SK-N-MC (cell line): ENCODE measurements at regions not wholly inside any gene's neighbourhood (a gene's known extent, or its start where the extent isn't known, plus 50 kb on each side); places are given as distances from the start of the nearest gene placed in this dataset.
"Not testable (repeated sequence)": the region's sequence is repeated elsewhere in the genome, so short reads cannot be mapped to it uniquely, and the experiment has no call there.

Experiments
- DNase-seq: peaks from one replicate; pipeline ENCODE4 v3.0.0-alpha.2; 2011; ENCODE audit warnings: low read depth, low spot score
- H3K27ac ChIP-seq: fragments of 200-600 bp; sonication (generic); 2 replicates; pipeline ENCODE4 v1.5.1; 2016; ENCODE audit warnings: mixed run types
- H3K36me3 ChIP-seq: fragments of 200-600 bp; sonication (generic); 2 replicates; pipeline ENCODE4 v1.6.1; 2017; ENCODE audit warnings: antibody characterized with exemption, low read length, mixed read lengths; ENCODE audit not compliant: insufficient read depth
- H3K4me3 ChIP-seq: fragments of 200-600 bp; sonication (generic); 2 replicates; pipeline ENCODE4 v1.5.1; 2016
- H3K9ac ChIP-seq: fragments of 200-600 bp; sonication (generic); 2 replicates; pipeline ENCODE4 v1.8.0; 2017; ENCODE audit warnings: mixed run types, mixed read lengths; ENCODE audit not compliant: insufficient read length
- H3K9me3 ChIP-seq: fragments of 200-600 bp; sonication (generic); 2 replicates; pipeline ENCODE4 v1.6.1; 2017; ENCODE audit warnings: low read depth, mild to moderate bottlenecking, antibody characterized with exemption, low read length, moderate library complexity, mixed read lengths
- EZH2 ChIP-seq: fragments of 200-600 bp; sonication (generic); IDR thresholded peaks from one replicate; pipeline ENCODE4 v1.6.1; 2017; ENCODE audit warnings: antibody characterized with exemption
- FOXP2 ChIP-seq: optimal IDR thresholded peaks from 2 replicates; pipeline ENCODE3; 2011; ENCODE audit warnings: mild to moderate bottlenecking, moderate library complexity; ENCODE audit not compliant: insufficient read depth; ENCODE audit errors: extremely low read length, control extremely low read depth
- POLR2AphosphoS5 ChIP-seq: IDR thresholded peaks from 2 replicates; pipeline ENCODE4 v1.6.1; 2012; ENCODE audit warnings: mild to moderate bottlenecking, low read depth, low read length, borderline replicate concordance

DNA sequence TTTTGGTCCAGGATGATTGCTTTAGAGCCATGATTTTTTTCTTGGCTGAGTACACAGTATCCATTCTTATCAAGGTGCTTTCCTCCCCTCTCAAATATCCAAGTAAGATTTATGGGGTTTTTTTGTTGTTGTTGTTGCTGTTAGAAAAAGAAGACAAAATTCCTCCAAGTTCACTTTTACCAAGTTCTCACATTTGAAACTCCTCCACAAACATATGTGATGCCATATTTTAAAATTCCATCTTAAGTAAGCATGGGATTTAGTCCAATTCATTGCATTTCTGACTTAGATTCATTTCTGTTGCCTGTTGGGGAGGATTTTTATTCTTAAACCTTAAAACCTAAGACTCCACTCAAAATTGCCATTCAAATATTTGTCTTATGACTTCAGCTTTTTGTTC is 128.6 kb upstream of the SPATA12 start:
- no peak for DNase-seq
- Histone ChIP-seq H3K9ac (no peak overlapping the region), H3K9me3 (no peaks in the 10 kb centered on the region), H3K27ac (no peak overlapping the region), H3K36me3 (no peaks in the 10 kb centered on the region), H3K4me3 (no peak overlapping the region)
- TF ChIP-seq FOXP2: no peak
- TF ChIP-seq POLR2AphosphoS5: no peak
- TF ChIP-seq EZH2: no peak

DNA sequence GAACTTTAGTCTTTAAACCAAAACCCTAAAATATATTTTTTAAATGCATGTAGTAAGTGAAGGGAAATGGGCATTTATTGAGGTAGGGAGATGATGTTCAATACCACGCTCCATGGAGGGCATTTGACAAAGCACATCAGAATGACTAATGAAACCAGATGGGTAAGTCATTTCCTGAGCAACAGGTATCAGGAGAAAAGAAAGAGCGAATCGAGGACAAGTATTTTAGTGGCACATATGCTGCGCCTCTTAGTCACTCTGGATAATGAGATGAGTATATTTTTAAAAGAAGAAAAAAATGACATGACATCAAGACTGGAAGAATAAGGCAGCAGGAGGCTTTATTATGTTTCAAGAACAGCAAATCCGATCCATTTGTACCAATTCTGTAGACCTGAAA is 129.0 kb upstream of the ARHGEF3 start:
- Histone ChIP-seq H3K9me3 (no peaks in the 10 kb centered on the region), H3K36me3 (no peaks in the 10 kb centered on the region), H3K27ac (no peak overlapping the region), H3K9ac (no peak overlapping the region), H3K4me3 (no peak overlapping the region)
- no peak for DNase-seq
- TF ChIP-seq FOXP2 (no peak), EZH2 (no peak), POLR2AphosphoS5 (no peak)

DNA sequence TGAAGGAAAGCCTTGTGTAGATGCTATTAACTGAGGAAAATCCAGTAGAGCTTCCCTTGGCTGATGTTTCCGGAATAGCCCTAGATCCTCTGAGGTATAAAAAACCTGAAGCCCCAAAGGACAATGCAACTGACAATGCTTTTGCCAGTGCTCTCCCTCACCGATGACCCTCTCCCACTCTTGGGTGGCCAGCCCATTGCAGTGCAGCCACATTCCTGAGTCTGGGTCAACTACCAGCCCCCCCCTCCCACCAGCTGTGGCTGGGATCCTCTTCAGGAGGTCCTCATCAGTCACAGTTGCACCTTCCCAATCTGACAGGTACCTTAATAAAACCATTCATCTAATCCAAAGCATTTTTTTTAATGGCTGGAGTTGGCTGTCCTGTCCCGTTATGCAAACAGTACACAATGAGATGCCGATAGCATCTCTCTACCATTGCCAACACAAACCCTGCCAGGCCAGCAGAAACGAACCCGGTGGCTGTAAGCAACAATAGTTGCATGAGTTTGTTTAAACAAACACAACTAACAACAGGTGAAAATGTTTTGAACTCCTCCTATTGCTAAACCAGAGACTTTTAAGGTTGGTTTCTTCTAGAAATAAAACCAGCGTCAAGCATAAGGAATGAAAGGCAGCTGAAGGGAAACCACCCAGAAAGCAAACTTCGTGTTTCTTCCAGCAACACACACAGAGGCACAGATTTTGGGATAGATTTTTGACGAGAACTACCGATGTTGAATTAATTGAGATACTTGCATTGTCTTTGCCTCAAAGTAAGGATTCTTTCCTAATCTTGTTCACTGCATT is 128.3 kb upstream of the ARHGEF3 start:
- Histone ChIP-seq H3K36me3 (no peaks in the 10 kb centered on the region), H3K9ac (no peak overlapping the region), H3K9me3 (no peaks in the 10 kb centered on the region), H3K27ac (no peak overlapping the region), H3K4me3 (no peak overlapping the region)
- TF ChIP-seq FOXP2: no peak
- TF ChIP-seq EZH2: no peak
- TF ChIP-seq POLR2AphosphoS5: no peak
- no peak for DNase-seq

DNA sequence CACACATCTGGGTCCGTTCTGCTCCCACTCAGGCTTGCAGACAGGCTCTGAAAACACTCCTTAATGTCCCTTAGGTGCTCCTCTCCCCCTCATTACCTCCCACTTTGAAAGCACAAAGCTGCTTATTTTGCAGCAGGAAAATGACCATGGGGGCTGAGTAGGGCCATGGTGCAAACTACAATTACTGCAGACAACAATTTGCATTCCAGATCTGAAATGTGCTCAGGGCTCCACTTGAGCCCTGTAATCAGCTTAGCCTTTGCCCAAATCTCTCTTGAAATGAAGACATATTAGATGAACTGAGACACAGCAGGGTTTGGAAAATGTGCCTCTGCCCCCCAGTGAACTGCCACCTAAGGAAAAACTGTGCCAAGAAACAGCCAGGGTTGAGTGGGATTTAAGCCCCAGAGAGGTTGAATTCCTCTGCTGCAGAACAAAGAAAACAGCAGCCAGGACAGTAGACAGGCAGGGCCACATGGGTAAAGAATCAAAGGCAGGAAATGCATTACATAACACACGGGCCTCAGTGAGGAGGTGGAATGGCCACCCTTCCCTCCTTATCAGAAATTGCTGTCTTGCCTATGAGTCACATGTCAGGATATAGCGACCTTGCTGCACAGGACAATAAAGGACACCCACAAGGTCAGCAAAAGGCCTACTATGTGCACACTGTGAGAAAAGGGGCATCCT is 126.8 kb upstream of the ARHGEF3 start:
- Histone ChIP-seq H3K9me3 (no peaks in the 10 kb centered on the region), H3K27ac (no peak overlapping the region), H3K9ac (no peak overlapping the region), H3K36me3 (no peaks in the 10 kb centered on the region), H3K4me3 (no peak overlapping the region)
- no peak for DNase-seq
- no peak for TF ChIP-seq FOXP2
- TF ChIP-seq POLR2AphosphoS5: no peak

DNA sequence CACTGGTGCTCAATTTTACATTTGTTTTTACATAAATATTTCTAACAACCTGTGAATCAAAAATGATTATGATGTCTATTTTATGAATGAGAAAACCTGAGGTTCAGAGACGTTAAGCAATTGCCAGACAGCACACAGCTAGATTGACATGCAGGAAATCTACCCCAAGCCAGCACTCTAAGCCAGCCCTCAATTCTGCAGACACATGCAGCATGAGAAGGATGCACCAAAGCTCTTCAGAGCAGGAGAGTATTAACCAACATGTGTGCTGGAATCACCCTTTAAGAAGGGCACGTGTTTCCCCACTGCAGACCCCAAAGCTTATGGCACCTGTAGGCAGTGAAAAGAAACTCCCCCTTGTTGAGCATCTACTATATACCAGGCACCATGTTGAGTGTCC is 126.1 kb upstream of the ARHGEF3 start:
- no peak for TF ChIP-seq EZH2
- H3K4me3 ChIP-seq: no peak overlapping the region
- no peak for DNase-seq
- H3K9me3 ChIP-seq: no peaks in the 10 kb centered on the region
- H3K36me3 ChIP-seq: no peaks in the 10 kb centered on the region
- H3K27ac ChIP-seq: no peak overlapping the region
- H3K9ac ChIP-seq: no peak overlapping the region

DNA sequence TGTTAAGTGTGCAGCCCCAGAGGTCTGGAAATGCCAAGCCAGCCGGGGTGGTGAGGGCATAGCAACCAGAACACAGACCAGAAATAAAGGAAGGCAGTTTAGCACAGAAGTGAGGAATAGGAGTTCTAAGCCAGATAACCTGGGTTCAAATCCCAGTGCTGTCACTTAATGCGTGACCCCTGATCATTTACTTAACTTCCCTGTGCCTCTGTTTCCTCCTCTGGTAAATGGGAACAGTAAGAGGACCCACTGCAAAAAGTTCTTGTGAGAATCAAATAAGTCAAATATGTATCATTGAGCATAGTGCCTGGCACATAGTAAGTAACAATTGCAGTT is 125.2 kb upstream of the ARHGEF3 start:
- TF ChIP-seq POLR2AphosphoS5: no peak
- no peak for TF ChIP-seq FOXP2
- TF ChIP-seq EZH2: no peak
- H3K9ac ChIP-seq: no peak overlapping the region
- H3K9me3 ChIP-seq: no peaks in the 10 kb centered on the region
- H3K36me3 ChIP-seq: no peaks in the 10 kb centered on the region
- no peak overlapping the region for H3K27ac ChIP-seq
- DNase-seq: no peak
- no peak overlapping the region for H3K4me3 ChIP-seq

DNA sequence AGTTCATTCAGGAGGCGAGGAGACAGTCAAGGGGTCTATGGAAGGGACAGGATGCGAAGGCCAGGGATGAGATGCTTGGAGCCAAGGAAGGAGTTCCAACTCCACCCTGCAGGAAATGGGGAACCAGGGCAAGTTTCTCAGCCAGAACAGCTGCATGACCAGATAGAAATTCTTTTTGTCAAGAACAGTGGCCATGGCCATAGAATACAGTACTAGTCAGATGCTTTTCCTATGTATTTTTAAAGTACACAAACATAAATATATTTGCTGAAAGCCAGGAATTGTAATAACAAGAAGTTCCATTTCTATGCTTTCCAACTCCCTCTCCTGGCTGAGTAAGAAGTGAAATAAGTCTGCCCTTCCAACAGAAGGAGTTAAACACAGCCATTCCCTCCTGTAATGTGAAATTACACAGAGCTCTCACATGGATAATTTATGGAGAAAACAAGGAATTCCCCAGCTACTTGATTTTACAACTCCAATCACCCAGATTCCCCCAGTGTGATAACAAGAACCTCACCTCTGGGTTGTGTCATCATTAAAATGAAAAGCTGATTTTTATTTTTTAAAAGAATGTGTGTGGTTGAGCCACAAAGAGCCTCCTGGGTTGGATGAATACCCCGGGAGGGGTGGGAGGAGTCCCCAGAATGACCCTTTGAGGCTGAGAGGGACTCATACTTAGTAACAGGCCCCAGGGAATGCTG is 124.6 kb upstream of the ARHGEF3 start:
- TF ChIP-seq POLR2AphosphoS5 (no peak), FOXP2 (no peak), EZH2 (no peak)
- no peak overlapping the region for H3K9ac ChIP-seq
- H3K4me3 ChIP-seq: no peak overlapping the region
- DNase-seq: no peak
- H3K27ac ChIP-seq: no peak overlapping the region
- no peaks in the 10 kb centered on the region for H3K36me3 ChIP-seq
- no peaks in the 10 kb centered on the region for H3K9me3 ChIP-seq

DNA sequence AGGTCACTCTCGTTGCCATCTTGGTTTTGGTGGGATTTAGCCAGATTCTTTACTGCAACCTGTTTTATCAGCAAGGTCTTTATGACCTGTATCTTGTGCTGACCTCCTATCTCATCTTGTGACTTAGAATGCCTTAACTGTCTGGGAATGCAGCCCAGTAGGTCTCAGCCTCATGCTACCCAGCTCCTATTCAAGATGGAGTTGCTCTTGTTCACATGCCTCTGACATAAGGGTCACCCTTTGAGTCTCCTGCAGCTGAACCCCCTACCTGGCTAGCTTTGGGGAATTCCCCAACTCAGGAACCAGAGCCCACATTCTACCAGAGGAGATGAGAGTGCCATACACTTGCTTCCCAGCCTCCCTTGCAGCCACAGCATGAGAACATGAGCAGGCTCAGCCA is 123.0 kb upstream of the ARHGEF3 start:
- not testable (repeated sequence) for H3K27ac ChIP-seq, DNase-seq, H3K9ac ChIP-seq, H3K36me3 ChIP-seq, H3K9me3 ChIP-seq, H3K4me3 ChIP-seq
